SW480 (cell line): ENCODE measurements at regions not wholly inside any gene's neighbourhood (a gene's known extent, or its start where the extent isn't known, plus 50 kb on each side); places are given as distances from the start of the nearest gene placed in this dataset.

Experiments
- DNase-seq: peaks from one replicate; pipeline ENCODE4 v3.0.0-alpha.2; 2016; ENCODE audit warnings: low spot score

- no peak for DNase-seq
These were observed 101.3 kb upstream of the ZBTB40 start for GRCh38 chr1:22350171-22350923.

GRCh38 chr1:22350924-22351767 lies 100.5 kb upstream of the ZBTB40 start:
- no peak for DNase-seq

- DNase-seq: no peak
These were observed 99.9 kb upstream of the ZBTB40 start for GRCh38 chr1:22351768-22352080.

GRCh38 chr1:22352355-22352754 lies 99.3 kb upstream of the ZBTB40 start:
- no peak for DNase-seq

- DNase-seq: no peak
These were observed 98.8 kb upstream of the ZBTB40 start for GRCh38 chr1:22352896-22353295.

GRCh38 chr1:22359427-22359826 lies 92.2 kb upstream of the ZBTB40 start:
- no peak for DNase-seq

DNA sequence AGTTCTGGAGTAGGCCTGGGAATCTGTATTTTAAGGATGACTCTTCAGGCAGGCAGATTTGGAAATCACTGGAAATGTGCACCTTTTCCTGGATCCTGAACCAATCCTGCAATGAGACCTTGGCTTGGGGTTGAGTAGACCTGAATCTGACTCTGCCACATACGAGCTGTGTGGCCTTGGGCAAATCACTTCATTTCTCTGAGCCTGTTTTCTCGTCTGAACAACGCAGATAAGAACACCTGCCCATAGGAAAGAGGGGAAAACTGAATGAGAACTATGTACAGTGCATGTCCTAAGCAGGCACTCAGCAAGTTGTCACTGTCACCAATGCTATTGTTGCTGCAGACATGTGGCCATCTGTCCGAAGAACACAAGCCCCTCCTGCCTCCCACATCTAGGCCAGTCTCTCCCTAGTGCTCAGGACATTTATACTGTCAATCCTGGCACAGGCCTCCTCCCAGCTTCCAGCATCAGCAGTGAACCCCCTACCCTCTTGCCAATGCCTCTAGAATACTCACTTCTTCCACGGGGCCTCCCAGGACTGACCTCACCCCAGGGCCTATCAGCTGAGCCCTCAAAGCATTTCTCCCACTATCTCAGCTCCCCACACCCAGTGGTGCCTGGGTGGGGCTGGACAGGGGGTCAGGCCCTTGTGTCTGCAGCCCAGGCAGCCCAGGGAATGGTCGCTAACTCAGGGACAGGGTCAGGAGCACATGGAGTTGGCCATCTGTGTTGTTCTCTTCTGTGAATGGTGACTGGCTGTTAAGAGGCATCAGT lies 88.8 kb upstream of the ZBTB40 start:
- DNase-seq: no peak

- DNase-seq: no peak
These were observed 88.0 kb upstream of the ZBTB40 start for GRCh38 chr1:22363403-22364325.

- no peak for DNase-seq
These were observed 87.4 kb upstream of the ZBTB40 start for GRCh38 chr1:22364326-22364650.

DNA sequence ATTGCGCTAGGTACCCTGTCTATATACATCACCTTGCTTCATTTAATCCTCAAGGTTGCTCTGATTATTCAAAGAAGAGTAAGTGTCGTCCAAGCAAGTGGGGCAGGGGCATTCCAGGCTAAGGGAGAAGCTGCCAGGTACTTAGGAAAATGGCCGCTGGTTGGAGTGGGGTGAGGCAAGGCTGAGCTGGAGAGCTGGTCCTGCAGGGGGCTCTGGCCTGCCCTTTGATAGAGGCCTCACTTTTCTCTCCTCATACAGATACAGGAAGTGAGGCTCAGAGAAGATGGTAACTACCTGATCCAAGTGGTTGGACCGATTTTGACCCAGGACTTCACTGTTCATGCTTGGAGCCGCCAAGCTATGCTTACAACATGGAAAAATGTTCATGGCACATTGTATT lies 86.9 kb upstream of the ZBTB40 start:
- DNase-seq: no peak

DNA sequence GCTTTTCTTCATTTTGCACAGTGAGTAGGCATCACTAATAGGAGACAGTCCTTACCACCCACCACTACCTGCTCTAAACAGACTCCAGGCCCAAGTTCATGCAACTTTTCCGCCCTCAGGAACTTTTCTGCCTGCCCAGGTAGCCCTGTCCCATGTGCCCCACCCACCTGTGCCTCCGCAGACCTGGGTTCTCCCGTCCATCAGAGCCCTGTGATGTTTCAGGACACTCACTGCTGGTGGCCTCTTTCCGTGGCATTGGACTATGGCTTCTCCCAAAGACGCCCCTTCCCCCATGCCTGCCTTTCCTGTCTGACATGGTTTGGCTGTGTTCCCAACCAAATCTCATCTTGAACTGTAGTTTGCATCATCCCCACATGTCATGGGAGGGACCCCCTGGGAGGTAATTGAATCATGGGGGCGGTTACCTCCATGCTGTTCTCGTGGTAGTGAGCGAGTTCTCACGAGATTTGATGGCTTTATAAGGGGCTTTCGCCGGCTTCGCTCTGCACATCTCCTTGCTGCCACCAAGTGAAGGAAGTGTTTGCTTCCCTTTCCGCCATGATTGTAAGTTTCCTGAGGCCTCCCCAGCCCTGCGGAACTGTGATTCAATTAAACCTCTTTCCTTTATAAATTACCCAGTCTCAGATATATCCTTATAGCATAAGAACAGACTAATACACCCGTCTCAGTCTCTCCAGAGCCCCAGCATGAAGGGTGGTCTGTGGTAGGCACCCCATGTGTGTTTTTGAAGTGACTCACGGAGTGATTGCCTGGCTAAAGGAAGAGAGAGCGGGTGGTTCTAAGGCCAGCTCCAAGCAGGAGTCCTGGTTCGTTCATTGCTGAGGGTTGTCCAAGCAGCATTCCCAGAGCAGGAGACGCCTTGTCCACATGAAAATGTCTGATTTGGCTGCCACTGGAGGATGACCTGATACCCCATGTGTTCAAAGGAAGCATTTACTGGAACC lies 86.0 kb upstream of the ZBTB40 start:
- no peak for DNase-seq

DNA sequence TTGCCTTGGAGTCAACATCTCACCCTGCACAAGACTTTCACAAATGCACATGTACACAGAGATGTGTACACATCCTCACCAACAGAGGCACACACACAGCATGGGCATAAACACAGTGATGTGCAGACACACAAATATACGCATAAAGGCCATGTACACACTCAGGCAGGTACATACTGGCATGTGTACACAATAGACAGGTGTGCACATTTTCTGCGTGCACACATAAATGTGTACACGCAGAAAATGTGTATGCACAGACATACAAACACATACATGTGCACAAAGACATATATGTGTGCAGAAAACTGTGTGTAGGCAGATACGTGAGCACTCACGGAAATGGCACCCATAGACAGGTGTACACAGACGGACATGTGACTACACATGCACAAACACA lies 85.3 kb upstream of the ZBTB40 start:
- no peak for DNase-seq

DNA sequence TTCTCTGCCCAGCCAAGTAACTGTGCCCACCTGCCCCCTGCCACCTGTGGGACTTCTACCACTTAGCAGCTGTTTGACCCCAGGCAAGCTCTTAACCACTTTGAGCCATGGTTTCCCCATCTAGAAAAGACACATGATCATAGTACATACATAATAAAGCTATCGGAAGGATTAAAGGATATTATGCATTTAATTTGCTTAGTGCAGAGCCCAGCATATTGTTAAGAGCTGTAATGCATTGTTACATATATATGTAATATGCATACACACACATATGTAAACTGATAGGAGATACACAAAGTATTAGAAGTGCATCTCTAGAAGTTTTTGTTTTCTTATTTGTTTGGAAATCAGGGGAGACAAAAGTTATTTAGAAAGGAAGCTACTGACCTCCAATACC lies 83.5 kb upstream of the ZBTB40 start:
- DNase-seq: no peak

GRCh38 chr1:22369294-22370189 lies 82.1 kb upstream of the ZBTB40 start:
- DNase-seq: no peak

DNA sequence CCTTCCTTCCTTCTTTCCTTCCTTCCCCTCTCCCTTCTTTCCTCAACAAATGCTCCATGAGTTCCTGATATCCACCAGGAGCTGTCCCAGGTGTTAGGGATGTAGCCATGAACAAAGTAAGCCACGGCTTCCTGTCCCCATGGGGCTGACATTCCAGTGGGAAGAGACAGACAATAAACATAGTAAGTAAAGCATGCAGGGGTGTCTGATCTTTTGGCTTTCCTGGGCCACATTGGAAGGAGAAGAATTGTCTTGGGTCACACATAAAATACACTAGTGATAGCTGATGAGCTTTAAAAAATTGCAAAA lies 81.5 kb upstream of the ZBTB40 start:
- DNase-seq: no peak

GRCh38 chr1:22371408-22371807 lies 80.2 kb upstream of the ZBTB40 start:
- no peak for DNase-seq

- DNase-seq: no peak
These were observed 78.4 kb upstream of the ZBTB40 start for GRCh38 chr1:22373252-22373651.

- DNase-seq: no peak
These were observed 77.7 kb upstream of the ZBTB40 start for GRCh38 chr1:22374001-22374400.

DNA sequence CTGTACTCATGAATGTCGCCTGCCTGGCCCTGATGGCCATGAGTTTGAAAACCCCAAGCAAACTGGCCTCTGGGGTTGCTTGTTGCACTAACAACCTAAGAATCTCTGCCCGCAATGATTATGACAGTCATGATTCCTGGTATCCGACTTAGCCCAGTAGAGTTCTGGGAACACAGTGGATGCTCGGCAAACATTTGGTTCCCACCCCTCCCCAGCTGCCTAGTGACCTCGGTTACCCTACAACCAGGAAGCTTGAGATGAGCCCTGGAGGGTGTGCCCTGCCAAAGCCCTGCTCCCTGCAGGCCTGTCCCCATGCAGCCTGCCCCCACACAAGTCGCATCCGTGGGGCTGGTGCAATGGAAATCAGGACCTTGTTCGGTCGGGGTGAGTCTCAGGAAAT lies 76.0 kb upstream of the ZBTB40 start:
- no peak for DNase-seq

- DNase-seq: no peak
These were observed 75.7 kb upstream of the ZBTB40 start for GRCh38 chr1:22376001-22376400.
